Osteocyte (in vitro differentiated cells): ENCODE measurements at regions not wholly inside any gene's neighbourhood (a gene's known extent, or its start where the extent isn't known, plus 50 kb on each side); places are given as distances from the start of the nearest gene placed in this dataset.

Source experiments
- DNase-seq: peaks from one replicate; pipeline ENCODE4 v3.0.0; 2021; ENCODE audit warnings: mixed read lengths; ENCODE audit not compliant: unreplicated experiment; ENCODE audit errors: extremely low spot score
- H3K27ac Mint-ChIP-seq: one replicate; pipeline ENCODE4 v1.8.0; 2021; ENCODE audit warnings: mild to moderate bottlenecking, mixed read lengths; ENCODE audit not compliant: unreplicated experiment
- H3K27me3 Mint-ChIP-seq: one replicate; pipeline ENCODE4 v1.8.0; 2021; ENCODE audit warnings: mixed read lengths; ENCODE audit not compliant: unreplicated experiment
- H3K36me3 Mint-ChIP-seq: one replicate; pipeline ENCODE4 v1.8.0; 2021; ENCODE audit warnings: mixed read lengths; ENCODE audit not compliant: unreplicated experiment
- H3K4me1 Mint-ChIP-seq: one replicate; pipeline ENCODE4 v1.8.0; 2021; ENCODE audit warnings: mixed read lengths; ENCODE audit not compliant: unreplicated experiment
- H3K4me3 Mint-ChIP-seq: one replicate; pipeline ENCODE4 v1.8.0; 2021; ENCODE audit warnings: mild to moderate bottlenecking, moderate library complexity, mixed read lengths; ENCODE audit not compliant: unreplicated experiment
- H3K9me3 Mint-ChIP-seq: one replicate; pipeline ENCODE4 v1.8.0; 2021; ENCODE audit warnings: mixed read lengths; ENCODE audit not compliant: unreplicated experiment
- TF ChIP-seq, protein P1 (sequence below): fragments of 200-600 bp; sonication (generic); IDR thresholded peaks from 2 replicates; pipeline ENCODE4 v1.5.0; 2021; ENCODE audit warnings: antibody characterized with exemption, mild to moderate bottlenecking, moderate library complexity

DNA sequence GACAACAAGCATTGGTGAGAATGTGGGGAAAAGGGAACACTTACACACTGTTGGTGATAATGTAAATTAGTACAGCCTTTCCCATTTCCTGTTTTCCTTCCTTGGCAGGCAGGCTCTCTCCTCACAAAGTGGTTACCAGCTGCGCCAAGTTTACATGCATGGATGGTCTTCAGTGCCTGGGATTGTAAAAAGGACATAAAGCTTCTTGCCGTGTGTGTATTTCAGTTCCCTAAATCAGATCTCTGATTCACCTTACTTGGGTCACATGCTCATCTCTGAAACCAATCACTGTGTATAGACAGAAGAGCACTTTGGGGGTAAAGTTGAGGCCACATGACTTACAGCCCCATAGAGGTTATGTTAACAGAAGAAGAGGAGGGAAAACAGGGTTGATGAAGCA is 92.8 kb downstream of the CAVIN4 start:
- peaks cover 6% of the 10 kb centered on the region for H3K27me3 Mint-ChIP-seq
- no peaks in the 10 kb centered on the region for H3K9me3 Mint-ChIP-seq
- H3K36me3 Mint-ChIP-seq = no peaks in the 10 kb centered on the region
- H3K27ac Mint-ChIP-seq = no peak overlapping the region
- DNase-seq = no peak
- H3K4me1 Mint-ChIP-seq = no peaks in the 10 kb centered on the region
- no peak overlapping the region for H3K4me3 Mint-ChIP-seq
- TF ChIP-seq, protein P1, sequence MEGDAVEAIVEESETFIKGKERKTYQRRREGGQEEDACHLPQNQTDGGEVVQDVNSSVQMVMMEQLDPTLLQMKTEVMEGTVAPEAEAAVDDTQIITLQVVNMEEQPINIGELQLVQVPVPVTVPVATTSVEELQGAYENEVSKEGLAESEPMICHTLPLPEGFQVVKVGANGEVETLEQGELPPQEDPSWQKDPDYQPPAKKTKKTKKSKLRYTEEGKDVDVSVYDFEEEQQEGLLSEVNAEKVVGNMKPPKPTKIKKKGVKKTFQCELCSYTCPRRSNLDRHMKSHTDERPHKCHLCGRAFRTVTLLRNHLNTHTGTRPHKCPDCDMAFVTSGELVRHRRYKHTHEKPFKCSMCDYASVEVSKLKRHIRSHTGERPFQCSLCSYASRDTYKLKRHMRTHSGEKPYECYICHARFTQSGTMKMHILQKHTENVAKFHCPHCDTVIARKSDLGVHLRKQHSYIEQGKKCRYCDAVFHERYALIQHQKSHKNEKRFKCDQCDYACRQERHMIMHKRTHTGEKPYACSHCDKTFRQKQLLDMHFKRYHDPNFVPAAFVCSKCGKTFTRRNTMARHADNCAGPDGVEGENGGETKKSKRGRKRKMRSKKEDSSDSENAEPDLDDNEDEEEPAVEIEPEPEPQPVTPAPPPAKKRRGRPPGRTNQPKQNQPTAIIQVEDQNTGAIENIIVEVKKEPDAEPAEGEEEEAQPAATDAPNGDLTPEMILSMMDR = no peak

DNA sequence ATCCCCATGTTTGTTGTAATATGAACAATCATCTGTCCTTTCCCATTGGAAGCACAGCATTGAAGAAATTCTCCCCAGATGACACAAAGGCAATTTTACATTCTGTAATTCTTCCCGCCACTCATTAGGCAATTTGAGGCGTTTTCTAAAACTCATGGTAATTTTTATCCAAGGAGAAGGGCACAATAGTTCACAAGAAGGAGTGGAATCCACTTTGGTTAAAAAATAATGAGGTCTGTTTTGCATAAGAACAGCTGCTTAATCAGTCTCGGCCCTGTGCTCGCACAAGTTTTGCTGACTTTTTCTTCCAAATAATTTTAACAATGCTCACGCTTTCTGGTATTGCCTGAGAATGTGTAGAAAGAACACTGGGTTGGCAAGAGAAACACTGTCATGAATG is 94.0 kb downstream of the CAVIN4 start:
- TF ChIP-seq, protein P1 = no peak
- no peak for DNase-seq
- Mint-ChIP-seq H3K4me1 (no peaks in the 10 kb centered on the region), H3K36me3 (no peaks in the 10 kb centered on the region), H3K9me3 (no peaks in the 10 kb centered on the region), H3K4me3 (no peak overlapping the region), H3K27me3 (peaks cover 9% of the 10 kb centered on the region), H3K27ac (no peak overlapping the region)

DNA sequence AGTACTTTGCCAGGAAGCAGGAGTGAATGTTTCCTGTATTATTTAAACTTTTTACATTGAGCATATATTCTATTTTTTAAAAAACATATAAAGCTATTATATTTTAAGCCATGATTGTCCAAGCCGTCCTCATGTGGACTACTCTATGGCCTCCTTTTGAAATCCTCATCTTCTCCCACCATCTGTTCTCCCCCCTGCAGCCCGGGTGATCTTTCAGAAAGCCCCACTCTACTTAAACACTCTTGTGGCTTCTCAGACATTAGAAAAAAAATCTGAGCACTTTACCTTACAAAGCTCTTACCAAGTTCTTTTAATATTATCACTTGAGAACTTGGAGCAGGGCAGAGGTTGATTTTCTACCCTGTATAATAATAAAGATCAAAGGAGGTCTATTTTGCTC is 95.4 kb downstream of the CAVIN4 start:
- H3K27ac Mint-ChIP-seq = no peak overlapping the region
- no peaks in the 10 kb centered on the region for H3K4me1 Mint-ChIP-seq
- TF ChIP-seq, protein P1 = no peak
- no peak for DNase-seq
- H3K27me3 Mint-ChIP-seq = peaks cover 13% of the 10 kb centered on the region
- H3K4me3 Mint-ChIP-seq = no peak overlapping the region
- no peaks in the 10 kb centered on the region for H3K36me3 Mint-ChIP-seq
- no peaks in the 10 kb centered on the region for H3K9me3 Mint-ChIP-seq

DNA sequence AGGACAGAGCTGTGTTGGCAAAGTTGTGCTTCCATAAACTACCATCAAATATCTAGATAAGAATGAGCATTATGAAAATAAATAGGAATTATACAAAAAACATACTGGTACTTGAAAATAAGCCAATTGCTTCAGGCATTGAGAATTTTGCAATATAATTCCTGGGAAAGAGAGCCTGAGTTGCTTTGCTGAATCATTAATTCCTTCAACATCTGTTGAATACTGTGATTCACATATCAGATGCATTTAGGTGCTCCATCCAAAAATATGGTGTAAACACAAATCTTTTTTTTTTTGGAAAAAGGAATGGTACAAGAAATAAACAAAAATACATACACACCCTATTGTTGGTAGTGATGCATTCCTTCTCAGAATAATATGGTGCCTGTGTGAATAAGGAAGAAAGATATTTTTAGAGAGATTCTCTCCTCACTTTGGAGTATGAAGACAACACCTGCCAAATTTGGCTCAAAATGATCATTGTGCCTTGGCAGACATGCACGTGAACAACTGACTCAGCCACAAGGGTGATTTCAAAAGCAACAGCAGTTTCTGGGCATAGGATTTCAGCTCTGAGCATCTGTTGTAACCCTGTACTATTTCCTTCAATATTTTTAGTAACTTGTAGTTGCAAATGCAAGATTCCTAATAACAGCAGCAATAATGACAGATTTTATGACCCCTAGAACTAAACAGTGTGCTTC is 96.7 kb downstream of the CAVIN4 start:
- peaks cover 15% of the 10 kb centered on the region for H3K27me3 Mint-ChIP-seq
- H3K9me3 Mint-ChIP-seq = no peaks in the 10 kb centered on the region
- TF ChIP-seq, protein P1 = no peak
- H3K27ac Mint-ChIP-seq = no peak overlapping the region
- no peak overlapping the region for H3K4me3 Mint-ChIP-seq
- no peaks in the 10 kb centered on the region for H3K4me1 Mint-ChIP-seq
- no peak for DNase-seq
- no peaks in the 10 kb centered on the region for H3K36me3 Mint-ChIP-seq

DNA sequence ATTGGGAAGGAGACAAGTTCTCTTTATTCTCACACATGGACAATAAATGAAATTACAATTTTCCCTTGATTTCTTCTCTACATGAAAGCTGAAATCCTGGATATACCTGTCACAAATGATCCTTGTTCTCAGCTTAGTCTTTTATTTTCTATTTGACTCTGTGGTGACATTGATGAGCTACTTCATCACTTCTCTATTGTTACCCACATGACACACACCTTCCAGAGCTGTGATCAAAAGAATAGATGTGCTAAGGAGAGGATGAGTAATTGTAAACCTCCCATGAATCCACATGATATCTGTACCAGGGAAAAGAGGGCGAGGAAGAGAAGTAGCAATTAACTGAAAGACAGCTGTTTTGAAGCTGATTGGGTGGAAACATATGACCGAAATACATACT is 102.0 kb downstream of the CAVIN4 start:
- Mint-ChIP-seq H3K27me3 (peaks cover 13% of the 10 kb centered on the region), H3K36me3 (no peaks in the 10 kb centered on the region), H3K9me3 (no peaks in the 10 kb centered on the region), H3K4me1 (no peaks in the 10 kb centered on the region), H3K4me3 (no peak overlapping the region), H3K27ac (no peak overlapping the region)
- no peak for DNase-seq
- TF ChIP-seq, protein P1 = no peak
